H9 (cell line): ENCODE measurements at regions not wholly inside any gene's neighbourhood (a gene's known extent, or its start where the extent isn't known, plus 50 kb on each side); places are given as distances from the start of the nearest gene placed in this dataset.

ENCODE experiments used
- DNase-seq: peaks from one replicate; pipeline ENCODE4 v3.0.0-alpha.2; 2017
- H2AFZ ChIP-seq: one replicate; pipeline ENCODE4 v1.6.1; 2013; ENCODE audit warnings: mild to moderate bottlenecking, low read length, control low read depth, moderate library complexity
- H2AK5ac ChIP-seq: 2 replicates; pipeline ENCODE4 v1.6.1; 2013; ENCODE audit warnings: low read length, control low read depth, mixed read lengths; ENCODE audit not compliant: insufficient read length
- H2BK120ac ChIP-seq: one replicate; pipeline ENCODE4 v1.6.1; 2013; ENCODE audit warnings: low read depth, mild to moderate bottlenecking, low read length, control low read depth, inconsistent platforms; ENCODE audit not compliant: poor library complexity, severe bottlenecking
- H2BK12ac ChIP-seq: 2 replicates; pipeline ENCODE4 v1.6.1; 2013; ENCODE audit warnings: low read length, control low read depth, mixed read lengths, low read depth; ENCODE audit not compliant: insufficient read length
- H2BK15ac ChIP-seq: 2 replicates; pipeline ENCODE4 v1.6.1; 2013; ENCODE audit warnings: low read depth, low read length, control low read depth
- H2BK20ac ChIP-seq: one replicate; pipeline ENCODE4 v1.6.1; 2013; ENCODE audit warnings: low read depth, mild to moderate bottlenecking, low read length, control low read depth, inconsistent platforms; ENCODE audit not compliant: poor library complexity, severe bottlenecking
- H2BK5ac ChIP-seq: 2 replicates; pipeline ENCODE4 v1.6.1; 2013; ENCODE audit warnings: low read length, control low read depth, mixed read lengths; ENCODE audit not compliant: insufficient read length
- H3K14ac ChIP-seq: 2 replicates; pipeline ENCODE4 v1.6.1; 2013; ENCODE audit warnings: low read length, control low read depth; ENCODE audit not compliant: insufficient read depth
- H3K18ac ChIP-seq: 2 replicates; pipeline ENCODE4 v1.6.1; 2013; ENCODE audit warnings: low read depth, mild to moderate bottlenecking, mixed read lengths, low read length, control low read depth; ENCODE audit not compliant: insufficient read length
- H3K23ac ChIP-seq: 2 replicates; pipeline ENCODE4 v1.6.1; 2013; ENCODE audit warnings: low read length, control low read depth, mixed read lengths, low read depth; ENCODE audit not compliant: insufficient read length
- H3K23me2 ChIP-seq: 2 replicates; pipeline ENCODE4 v1.6.1; 2013; ENCODE audit warnings: low read depth, mild to moderate bottlenecking, mixed read lengths, low read length, control low read depth; ENCODE audit not compliant: insufficient read length, poor library complexity, severe bottlenecking
- H3K27ac ChIP-seq: 2 replicates; pipeline ENCODE4 v1.5.1; 2013; ENCODE audit warnings: low read length, control low read depth, mixed read lengths, low read depth; ENCODE audit not compliant: insufficient read length
- H3K27me3 ChIP-seq: 2 replicates; pipeline ENCODE4 v1.6.1; 2013; ENCODE audit warnings: low read length, control low read depth, inconsistent platforms; ENCODE audit not compliant: insufficient read depth
- H3K4ac ChIP-seq: 2 replicates; pipeline ENCODE4 v1.6.1; 2013; ENCODE audit warnings: low read depth, mild to moderate bottlenecking, control low read depth, inconsistent platforms, low read length, moderate library complexity
- H3K4me1 ChIP-seq: 2 replicates; pipeline ENCODE4 v1.6.1; 2013; ENCODE audit warnings: low read length, control low read depth, inconsistent platforms; ENCODE audit not compliant: insufficient read depth
- H3K4me2 ChIP-seq: 2 replicates; pipeline ENCODE4 v1.6.1; 2013; ENCODE audit warnings: low read length, control low read depth, mixed read lengths; ENCODE audit not compliant: insufficient read length, insufficient read depth
- H3K56ac ChIP-seq: 2 replicates; pipeline ENCODE4 v1.6.1; 2013; ENCODE audit warnings: low read depth, mild to moderate bottlenecking, mixed read lengths, low read length, control low read depth; ENCODE audit not compliant: insufficient read length
- H3K79me1 ChIP-seq: 2 replicates; pipeline ENCODE4 v1.6.1; 2013; ENCODE audit warnings: low read depth, mild to moderate bottlenecking, moderate library complexity, low read length, control low read depth, inconsistent platforms; ENCODE audit not compliant: insufficient read depth, poor library complexity, severe bottlenecking
- H3K79me2 ChIP-seq: 2 replicates; pipeline ENCODE4 v1.6.1; 2013; ENCODE audit warnings: low read length, control low read depth, inconsistent platforms; ENCODE audit not compliant: insufficient read depth
- H3K9ac ChIP-seq: 2 replicates; pipeline ENCODE4 v1.6.1; 2013; ENCODE audit warnings: low read length, control low read depth, mixed read lengths; ENCODE audit not compliant: insufficient read length; ENCODE audit errors: extremely low read depth
- H3K9me3 ChIP-seq: one replicate; pipeline ENCODE4 v1.6.1; 2013; ENCODE audit warnings: low read depth, low read length, inconsistent platforms; ENCODE audit not compliant: control insufficient read depth
- H3T11ph ChIP-seq: one replicate; pipeline ENCODE4 v1.6.1; 2013; ENCODE audit warnings: mild to moderate bottlenecking, low read length, control low read depth, inconsistent platforms
- H4K20me1 ChIP-seq: one replicate; pipeline ENCODE4 v1.6.1; 2013; ENCODE audit not compliant: control insufficient read depth, insufficient read length, insufficient read depth
- H4K5ac ChIP-seq: 2 replicates; pipeline ENCODE4 v1.6.1; 2013; ENCODE audit warnings: low read depth, mild to moderate bottlenecking, mixed read lengths, low read length, control low read depth; ENCODE audit not compliant: insufficient read length
- H4K8ac ChIP-seq: replicated peaks from 2 replicates; pipeline ENCODE4 v1.6.1; 2013; ENCODE audit warnings: low read length, control low read depth, mixed read lengths, low read depth; ENCODE audit not compliant: insufficient read length
- H4K91ac ChIP-seq: 2 replicates; pipeline ENCODE4 v1.6.1; 2013; ENCODE audit warnings: low read depth, mild to moderate bottlenecking, moderate library complexity, mixed read lengths, low read length, control low read depth; ENCODE audit not compliant: insufficient read length
- H3K27ac Mint-ChIP-seq, 3 experiments: 2 replicates in 2 of 3; 3 replicates in 1 of 3; pipeline ENCODE4 v1.8.0; 2020 to 2021; ENCODE audit warnings: mixed read lengths in 3 of 3, mild to moderate bottlenecking in 1 of 3, moderate library complexity in 1 of 3
- H3K27me3 Mint-ChIP-seq: 2 replicates; pipeline ENCODE4 v1.8.0; 2021; ENCODE audit warnings: low read depth, mild to moderate bottlenecking, moderate library complexity, mixed read lengths
- H3K36me3 Mint-ChIP-seq, 3 experiments: 2 replicates in 2 of 3; 3 replicates in 1 of 3; pipeline ENCODE4 v1.8.0; 2020 to 2021; ENCODE audit warnings: low read depth in 3 of 3, mixed read lengths in 3 of 3; ENCODE audit not compliant: insufficient read depth in 1 of 3
- H3K4me1 Mint-ChIP-seq, 2 experiments: 2 replicates each; pipeline ENCODE4 v1.8.0; 2020; ENCODE audit warnings: mixed read lengths in 2 of 2
- H3K4me3 Mint-ChIP-seq, 2 experiments: 2 replicates in 1 of 2; 3 replicates in 1 of 2; pipeline ENCODE4 v1.8.0; 2020 to 2021; ENCODE audit warnings: mild to moderate bottlenecking in 2 of 2, mixed read lengths in 2 of 2, moderate library complexity in 1 of 2
- H3K9me3 Mint-ChIP-seq, 2 experiments: 2 replicates in 1 of 2; 3 replicates in 1 of 2; pipeline ENCODE4 v1.8.0; 2020; ENCODE audit warnings: mild to moderate bottlenecking in 2 of 2, mixed read lengths in 2 of 2, moderate library complexity in 1 of 2
- CTCF ChIP-seq: fragments of 200-600 bp; sonication (generic); conservative IDR thresholded peaks from 3 replicates; pipeline ENCODE4 v1.8.0; 2021; ENCODE audit warnings: antibody characterized with exemption, mild to moderate bottlenecking
- WGBS: extraction: QIAGEN DNeasy Blood & Tissue Kit; methylation state at CpG from one replicate; pipeline ENCODE4 v1.1.7; 2013; ENCODE audit warnings: missing lambda C conversion rate, low lambda C conversion rate, mixed read lengths; ENCODE audit not compliant: insufficient read length; ENCODE audit errors: extremely low coverage; 5-methylcytosine and 5-hydroxymethylcytosine counted together

- Histone ChIP-seq H3K79me1 (no peaks in the 10 kb centered on the region), H4K5ac (no peak overlapping the region), H2BK12ac (no peak overlapping the region), H3K79me2 (no peaks in the 10 kb centered on the region), H3K4ac (no peak overlapping the region), H3K9me3 (no peaks in the 10 kb centered on the region), H3K9ac (no peak overlapping the region), H3K27me3 (no peaks in the 10 kb centered on the region), H2AK5ac (no peak overlapping the region), H2BK20ac (no peak overlapping the region), H3K23me2 (no peaks in the 10 kb centered on the region), H2AFZ (no peak overlapping the region), H4K91ac (no peak overlapping the region), H2BK120ac (no peak overlapping the region), H3K23ac (no peak overlapping the region), H4K20me1 (no peaks in the 10 kb centered on the region), H3K18ac (no peak overlapping the region), H3K14ac (no peak overlapping the region), H2BK15ac (no peak overlapping the region), H3T11ph (no peak overlapping the region), H3K4me1 (no peaks in the 10 kb centered on the region), H3K4me2 (no peak overlapping the region), H4K8ac (no peak overlapping the region), H3K27ac (no peak overlapping the region), H2BK5ac (no peak overlapping the region), H3K56ac (no peak overlapping the region)
- H3K27ac Mint-ChIP-seq: no peak overlapping the region
- no peak overlapping the region for H3K4me3 Mint-ChIP-seq
- no peaks in the 10 kb centered on the region for H3K4me1 Mint-ChIP-seq
- H3K27me3 Mint-ChIP-seq: no peaks in the 10 kb centered on the region
- H3K36me3 Mint-ChIP-seq: no peaks in the 10 kb centered on the region
- WGBS: no CpG with 5 or more reads among the region's 1 CpG
- DNase-seq: no peak
- H3K9me3 Mint-ChIP-seq: no peaks in the 10 kb centered on the region
- no peak for TF ChIP-seq CTCF
These were observed 132.8 kb upstream of the TMEFF2 start for GRCh38 chr2:192327576-192327975.
